B cell (primary cell): ENCODE measurements at regions not wholly inside any gene's neighbourhood (a gene's known extent, or its start where the extent isn't known, plus 50 kb on each side); places are given as distances from the start of the nearest gene placed in this dataset.

Experiments
- EZH2 ChIP-seq: IDR thresholded peaks from 2 replicates; pipeline ENCODE4 v1.6.1; 2012; ENCODE audit warnings: borderline replicate concordance, low read depth, mild to moderate bottlenecking, moderate library complexity, low read length; ENCODE audit not compliant: insufficient read depth, poor library complexity, severe bottlenecking
- TF ChIP-seq, protein P1 (sequence below): fragments of 200-600 bp; IDR thresholded peaks from one replicate; pipeline ENCODE4 v1.8.0; 2022; ENCODE audit warnings: antibody characterized with exemption, mild to moderate bottlenecking

DNA sequence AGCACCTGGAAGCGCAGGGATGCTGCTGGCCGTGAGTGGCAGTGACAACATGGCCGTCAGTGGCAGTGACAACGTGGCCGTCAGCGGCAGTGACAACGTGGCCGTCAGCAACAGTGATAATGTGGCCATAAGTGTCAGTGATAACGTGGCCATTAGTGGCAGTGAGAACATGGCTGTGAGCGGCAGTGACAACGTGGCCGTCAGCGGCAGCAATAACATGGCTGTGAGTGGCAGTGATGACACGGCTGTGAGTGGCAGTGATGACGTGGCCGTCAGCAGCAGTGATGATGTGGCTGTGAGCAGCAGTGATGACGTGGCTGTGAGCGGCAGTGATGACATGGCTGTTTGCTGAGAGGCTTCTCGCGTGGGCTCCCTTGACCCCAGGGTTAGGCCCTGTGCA lies 169.8 kb downstream of the ERMARD start:
- TF ChIP-seq, protein P1, sequence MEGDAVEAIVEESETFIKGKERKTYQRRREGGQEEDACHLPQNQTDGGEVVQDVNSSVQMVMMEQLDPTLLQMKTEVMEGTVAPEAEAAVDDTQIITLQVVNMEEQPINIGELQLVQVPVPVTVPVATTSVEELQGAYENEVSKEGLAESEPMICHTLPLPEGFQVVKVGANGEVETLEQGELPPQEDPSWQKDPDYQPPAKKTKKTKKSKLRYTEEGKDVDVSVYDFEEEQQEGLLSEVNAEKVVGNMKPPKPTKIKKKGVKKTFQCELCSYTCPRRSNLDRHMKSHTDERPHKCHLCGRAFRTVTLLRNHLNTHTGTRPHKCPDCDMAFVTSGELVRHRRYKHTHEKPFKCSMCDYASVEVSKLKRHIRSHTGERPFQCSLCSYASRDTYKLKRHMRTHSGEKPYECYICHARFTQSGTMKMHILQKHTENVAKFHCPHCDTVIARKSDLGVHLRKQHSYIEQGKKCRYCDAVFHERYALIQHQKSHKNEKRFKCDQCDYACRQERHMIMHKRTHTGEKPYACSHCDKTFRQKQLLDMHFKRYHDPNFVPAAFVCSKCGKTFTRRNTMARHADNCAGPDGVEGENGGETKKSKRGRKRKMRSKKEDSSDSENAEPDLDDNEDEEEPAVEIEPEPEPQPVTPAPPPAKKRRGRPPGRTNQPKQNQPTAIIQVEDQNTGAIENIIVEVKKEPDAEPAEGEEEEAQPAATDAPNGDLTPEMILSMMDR = no peak
- no peak for TF ChIP-seq EZH2
